ENCODE measurements at regions not wholly inside any gene's neighbourhood (a gene's known extent, or its start where the extent isn't known, plus 50 kb on each side); places are given as distances from the start of the nearest gene placed in this dataset.

DNA sequence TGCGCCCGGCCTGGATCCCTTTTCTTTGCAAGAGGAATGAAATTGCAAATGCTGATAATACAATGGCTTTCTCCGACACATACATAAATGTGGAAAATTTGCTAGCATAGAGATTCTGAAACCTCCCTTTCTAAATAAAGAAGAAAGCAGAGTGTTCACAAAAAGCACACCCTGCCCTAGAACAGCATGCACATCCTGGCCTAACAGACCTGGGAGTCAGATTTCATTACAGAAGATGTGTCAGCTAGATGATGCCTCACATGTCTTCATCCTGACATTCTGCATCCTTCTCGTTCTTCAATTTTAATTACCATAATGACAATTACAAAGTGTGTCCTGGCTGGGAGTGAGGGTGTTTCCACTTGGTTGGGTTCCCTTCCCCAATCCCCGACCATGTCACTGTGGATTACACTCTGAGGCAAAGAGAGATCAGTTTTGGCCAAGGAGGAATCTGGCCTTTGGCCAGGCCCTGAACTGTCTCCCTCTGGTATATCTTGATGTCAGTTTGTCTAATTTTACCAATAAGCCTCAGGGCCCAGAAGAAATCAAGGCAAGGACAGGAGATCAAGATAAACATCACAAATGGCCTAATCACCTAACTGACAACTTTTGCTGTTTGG is 104.9 kb upstream of the SPATA12 start (continued):
- TF ChIP-seq, protein P1, sequence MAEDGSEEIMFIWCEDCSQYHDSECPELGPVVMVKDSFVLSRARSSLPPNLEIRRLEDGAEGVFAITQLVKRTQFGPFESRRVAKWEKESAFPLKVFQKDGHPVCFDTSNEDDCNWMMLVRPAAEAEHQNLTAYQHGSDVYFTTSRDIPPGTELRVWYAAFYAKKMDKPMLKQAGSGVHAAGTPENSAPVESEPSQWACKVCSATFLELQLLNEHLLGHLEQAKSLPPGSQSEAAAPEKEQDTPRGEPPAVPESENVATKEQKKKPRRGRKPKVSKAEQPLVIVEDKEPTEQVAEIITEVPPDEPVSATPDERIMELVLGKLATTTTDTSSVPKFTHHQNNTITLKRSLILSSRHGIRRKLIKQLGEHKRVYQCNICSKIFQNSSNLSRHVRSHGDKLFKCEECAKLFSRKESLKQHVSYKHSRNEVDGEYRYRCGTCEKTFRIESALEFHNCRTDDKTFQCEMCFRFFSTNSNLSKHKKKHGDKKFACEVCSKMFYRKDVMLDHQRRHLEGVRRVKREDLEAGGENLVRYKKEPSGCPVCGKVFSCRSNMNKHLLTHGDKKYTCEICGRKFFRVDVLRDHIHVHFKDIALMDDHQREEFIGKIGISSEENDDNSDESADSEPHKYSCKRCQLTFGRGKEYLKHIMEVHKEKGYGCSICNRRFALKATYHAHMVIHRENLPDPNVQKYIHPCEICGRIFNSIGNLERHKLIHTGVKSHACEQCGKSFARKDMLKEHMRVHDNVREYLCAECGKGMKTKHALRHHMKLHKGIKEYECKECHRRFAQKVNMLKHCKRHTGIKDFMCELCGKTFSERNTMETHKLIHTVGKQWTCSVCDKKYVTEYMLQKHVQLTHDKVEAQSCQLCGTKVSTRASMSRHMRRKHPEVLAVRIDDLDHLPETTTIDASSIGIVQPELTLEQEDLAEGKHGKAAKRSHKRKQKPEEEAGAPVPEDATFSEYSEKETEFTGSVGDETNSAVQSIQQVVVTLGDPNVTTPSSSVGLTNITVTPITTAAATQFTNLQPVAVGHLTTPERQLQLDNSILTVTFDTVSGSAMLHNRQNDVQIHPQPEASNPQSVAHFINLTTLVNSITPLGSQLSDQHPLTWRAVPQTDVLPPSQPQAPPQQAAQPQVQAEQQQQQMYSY (CRISPR knock-in tag; IDR thresholded peaks at IDR 0.05) = no peak

DNA sequence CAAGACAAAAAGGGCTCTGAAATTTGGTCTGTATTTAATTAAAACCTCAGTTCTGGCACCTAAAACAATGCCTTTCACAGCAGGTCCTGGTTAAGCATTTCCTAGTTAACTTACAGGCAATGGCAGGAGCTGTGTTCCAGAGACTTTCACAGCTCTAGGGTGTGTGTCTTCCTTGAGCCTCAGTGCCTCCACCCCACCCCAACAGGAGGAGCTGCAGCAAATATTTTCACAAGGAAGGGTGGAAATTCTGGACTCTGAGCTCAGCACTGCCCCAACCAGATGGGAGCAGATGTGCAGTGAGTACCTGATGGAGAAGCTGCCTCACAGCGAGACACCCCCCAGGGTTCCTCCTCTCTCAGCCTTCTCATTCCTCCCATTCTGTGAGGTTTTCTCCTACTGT is 106.3 kb upstream of the SPATA12 start:
- no peak for ATAC-seq
- ChIA-PET CTCF (interaction anchor here (0.5 to 0.7 kb wide), 2 partner anchors 210 to 252 kb away, joined by 3 to 4 read pairs; no protein-coding TSS in a partner anchor), POLR2A (no interaction called here)
- H3K4me3 Mint-ChIP-seq = no peak overlapping the region
- H3K9me3 Mint-ChIP-seq = no peaks in the 10 kb centered on the region
- TF ChIP-seq FOXP1 (CRISPR knock-in tag; IDR thresholded peaks at IDR 0.05; ENCODE audit: borderline replicate concordance) (no peak), CREB1 (CRISPR knock-in tag; IDR thresholded peaks at IDR 0.05) (no peak), KAT7 (CRISPR knock-in tag; IDR thresholded peaks at IDR 0.05; ENCODE audit: borderline replicate concordance) (no peak), SP1 (CRISPR knock-in tag; conservative IDR thresholded peaks at IDR 0.05) (no peak), GTF2I (CRISPR knock-in tag; conservative IDR thresholded peaks at IDR 0.05) (no peak), ZNF219 (CRISPR knock-in tag; IDR thresholded peaks at IDR 0.05; ENCODE audit: borderline replicate concordance) (no peak), GABPB1 (CRISPR knock-in tag; IDR thresholded peaks at IDR 0.05) (no peak), ETV6 (CRISPR knock-in tag; IDR thresholded peaks at IDR 0.05) (no peak), PRRX2 (CRISPR knock-in tag; IDR thresholded peaks at IDR 0.05) (no peak), RORB (CRISPR knock-in tag; IDR thresholded peaks at IDR 0.05) (no peak), FOXJ3 (CRISPR knock-in tag; IDR thresholded peaks at IDR 0.05; ENCODE audit: borderline replicate concordance) (no peak), SMAD3 (CRISPR knock-in tag; IDR thresholded peaks at IDR 0.05; ENCODE audit: borderline replicate concordance) (no peak), MXD4 (CRISPR knock-in tag; IDR thresholded peaks at IDR 0.05; ENCODE audit: borderline replicate concordance) (no peak), SMAD4 (CRISPR knock-in tag; IDR thresholded peaks at IDR 0.05) (no peak)
- TF ChIP-seq, protein P2, sequence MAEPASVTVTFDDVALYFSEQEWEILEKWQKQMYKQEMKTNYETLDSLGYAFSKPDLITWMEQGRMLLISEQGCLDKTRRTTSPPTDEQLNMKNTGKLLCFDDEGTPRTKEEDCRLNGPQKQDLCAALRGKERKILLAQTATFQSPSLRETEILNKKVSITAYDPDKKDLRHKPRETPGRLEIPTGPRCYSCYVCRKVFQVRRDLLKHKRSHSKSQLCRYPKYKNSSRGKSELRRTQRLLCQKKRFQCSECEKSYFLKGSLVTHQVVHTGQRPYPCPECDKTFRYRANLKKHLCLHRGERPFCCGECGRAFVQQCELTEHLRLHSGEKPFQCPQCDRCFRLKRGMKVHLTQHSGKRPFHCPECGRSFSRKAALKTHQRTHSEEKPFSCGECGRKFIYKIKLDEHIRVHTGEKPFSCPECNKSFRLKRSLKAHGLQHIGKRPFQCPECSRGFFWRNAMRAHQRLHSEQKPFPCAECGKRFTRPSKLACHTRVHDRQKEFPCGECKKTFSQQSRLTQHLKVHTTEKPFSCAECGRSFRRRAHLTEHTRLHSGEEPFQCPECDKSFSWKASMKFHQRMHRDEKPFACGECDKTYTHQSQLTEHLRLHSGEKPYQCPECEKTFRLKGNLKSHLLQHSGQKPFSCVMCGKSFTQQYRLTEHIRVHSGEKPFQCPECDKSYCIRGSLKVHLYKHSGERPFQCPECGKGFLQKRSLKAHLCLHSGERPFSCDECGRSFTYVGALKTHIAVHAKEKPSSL (CRISPR knock-in tag; conservative IDR thresholded peaks at IDR 0.05) = no peak
- TF ChIP-seq, protein P3, sequence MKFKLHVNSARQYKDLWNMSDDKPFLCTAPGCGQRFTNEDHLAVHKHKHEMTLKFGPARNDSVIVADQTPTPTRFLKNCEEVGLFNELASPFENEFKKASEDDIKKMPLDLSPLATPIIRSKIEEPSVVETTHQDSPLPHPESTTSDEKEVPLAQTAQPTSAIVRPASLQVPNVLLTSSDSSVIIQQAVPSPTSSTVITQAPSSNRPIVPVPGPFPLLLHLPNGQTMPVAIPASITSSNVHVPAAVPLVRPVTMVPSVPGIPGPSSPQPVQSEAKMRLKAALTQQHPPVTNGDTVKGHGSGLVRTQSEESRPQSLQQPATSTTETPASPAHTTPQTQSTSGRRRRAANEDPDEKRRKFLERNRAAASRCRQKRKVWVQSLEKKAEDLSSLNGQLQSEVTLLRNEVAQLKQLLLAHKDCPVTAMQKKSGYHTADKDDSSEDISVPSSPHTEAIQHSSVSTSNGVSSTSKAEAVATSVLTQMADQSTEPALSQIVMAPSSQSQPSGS (CRISPR knock-in tag; IDR thresholded peaks at IDR 0.05; ENCODE audit: borderline replicate concordance, low read depth) = no peak
- TF ChIP-seq, protein P4, sequence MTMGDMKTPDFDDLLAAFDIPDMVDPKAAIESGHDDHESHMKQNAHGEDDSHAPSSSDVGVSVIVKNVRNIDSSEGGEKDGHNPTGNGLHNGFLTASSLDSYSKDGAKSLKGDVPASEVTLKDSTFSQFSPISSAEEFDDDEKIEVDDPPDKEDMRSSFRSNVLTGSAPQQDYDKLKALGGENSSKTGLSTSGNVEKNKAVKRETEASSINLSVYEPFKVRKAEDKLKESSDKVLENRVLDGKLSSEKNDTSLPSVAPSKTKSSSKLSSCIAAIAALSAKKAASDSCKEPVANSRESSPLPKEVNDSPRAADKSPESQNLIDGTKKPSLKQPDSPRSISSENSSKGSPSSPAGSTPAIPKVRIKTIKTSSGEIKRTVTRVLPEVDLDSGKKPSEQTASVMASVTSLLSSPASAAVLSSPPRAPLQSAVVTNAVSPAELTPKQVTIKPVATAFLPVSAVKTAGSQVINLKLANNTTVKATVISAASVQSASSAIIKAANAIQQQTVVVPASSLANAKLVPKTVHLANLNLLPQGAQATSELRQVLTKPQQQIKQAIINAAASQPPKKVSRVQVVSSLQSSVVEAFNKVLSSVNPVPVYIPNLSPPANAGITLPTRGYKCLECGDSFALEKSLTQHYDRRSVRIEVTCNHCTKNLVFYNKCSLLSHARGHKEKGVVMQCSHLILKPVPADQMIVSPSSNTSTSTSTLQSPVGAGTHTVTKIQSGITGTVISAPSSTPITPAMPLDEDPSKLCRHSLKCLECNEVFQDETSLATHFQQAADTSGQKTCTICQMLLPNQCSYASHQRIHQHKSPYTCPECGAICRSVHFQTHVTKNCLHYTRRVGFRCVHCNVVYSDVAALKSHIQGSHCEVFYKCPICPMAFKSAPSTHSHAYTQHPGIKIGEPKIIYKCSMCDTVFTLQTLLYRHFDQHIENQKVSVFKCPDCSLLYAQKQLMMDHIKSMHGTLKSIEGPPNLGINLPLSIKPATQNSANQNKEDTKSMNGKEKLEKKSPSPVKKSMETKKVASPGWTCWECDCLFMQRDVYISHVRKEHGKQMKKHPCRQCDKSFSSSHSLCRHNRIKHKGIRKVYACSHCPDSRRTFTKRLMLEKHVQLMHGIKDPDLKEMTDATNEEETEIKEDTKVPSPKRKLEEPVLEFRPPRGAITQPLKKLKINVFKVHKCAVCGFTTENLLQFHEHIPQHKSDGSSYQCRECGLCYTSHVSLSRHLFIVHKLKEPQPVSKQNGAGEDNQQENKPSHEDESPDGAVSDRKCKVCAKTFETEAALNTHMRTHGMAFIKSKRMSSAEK (CRISPR knock-in tag; IDR thresholded peaks at IDR 0.05; ENCODE audit: borderline replicate concordance) = no peak
- DNase-seq (ENCODE audit: low spot score) = no peak
- no peaks in the 10 kb centered on the region for H3K36me3 Mint-ChIP-seq
- H3K27me3 Mint-ChIP-seq (ENCODE audit: low read depth) = no peaks in the 10 kb centered on the region
- H3K27ac Mint-ChIP-seq = peak overlapping the region; percentile 42; the same call in 1 of the 2 replicates
- H3K4me1 Mint-ChIP-seq = peaks cover 8% of the 10 kb centered on the region
